WTC11 (cell line): ENCODE measurements at regions not wholly inside any gene's neighbourhood (a gene's known extent, or its start where the extent isn't known, plus 50 kb on each side); places are given as distances from the start of the nearest gene placed in this dataset.

Source experiments
- ATAC-seq: fragments of 200-7000 bp; cut with Tn5 transposase; 2 replicates; pipeline ENCODE4 v1.10.0; 2021; ENCODE audit warnings: mild to moderate bottlenecking, moderate library complexity
- CTCF ChIA-PET: fragments of 300-600 bp; sonication (Branson Sonifier 250); formaldehyde crosslinking; loops from one replicate; lab custom pipeline; 2021; ENCODE audit warnings: antibody characterized with exemption; lab: Charles Lee
- POLR2A ChIA-PET: fragments of 350-600 bp; sonication (Branson Sonifier 250); formaldehyde crosslinking; loops from one replicate; lab custom pipeline; 2021; ENCODE audit warnings: antibody characterized with exemption; lab: Charles Lee
- DNase-seq: peaks from one replicate; pipeline ENCODE4 v3.0.0; 2021; ENCODE audit warnings: low spot score
- H3K27ac Mint-ChIP-seq: 2 replicates; pipeline ENCODE4 v1.8.0; 2021; ENCODE audit warnings: mixed read lengths
- H3K27me3 Mint-ChIP-seq: 2 replicates; pipeline ENCODE4 v1.8.0; 2021; ENCODE audit warnings: low read depth, mild to moderate bottlenecking, moderate library complexity, mixed read lengths
- H3K36me3 Mint-ChIP-seq: 2 replicates; pipeline ENCODE4 v1.8.0; 2021; ENCODE audit warnings: mixed read lengths
- H3K4me1 Mint-ChIP-seq: 2 replicates; pipeline ENCODE4 v1.8.0; 2022; ENCODE audit warnings: mixed read lengths
- H3K4me3 Mint-ChIP-seq: 2 replicates; pipeline ENCODE4 v1.8.0; 2021; ENCODE audit warnings: mild to moderate bottlenecking, moderate library complexity, mixed read lengths
- H3K9me3 Mint-ChIP-seq: 2 replicates; pipeline ENCODE4 v1.8.0; 2021; ENCODE audit warnings: mixed read lengths
- ATF2 ChIP-seq: sonication (generic); formaldehyde crosslinking; IDR thresholded peaks from 2 replicates; pipeline ENCODE4 v1.8.1; 2022; ENCODE audit warnings: low read depth, missing genetic modification reagents, borderline replicate concordance
- CBFB ChIP-seq: sonication (generic); formaldehyde crosslinking; IDR thresholded peaks from 2 replicates; pipeline ENCODE4 v1.8.1; 2022; ENCODE audit warnings: mild to moderate bottlenecking, low read depth, missing genetic modification reagents
- E2F1 ChIP-seq: sonication (generic); formaldehyde crosslinking; IDR thresholded peaks from 2 replicates; pipeline ENCODE4 v1.8.0; 2022; ENCODE audit warnings: mild to moderate bottlenecking, missing genetic modification reagents
- HMGA2 ChIP-seq: fragments of 250-450 bp; sonication (Bioruptor Pico); IDR thresholded peaks from 2 replicates; pipeline ENCODE4 v1.4.0; 2021; ENCODE audit warnings: mild to moderate bottlenecking, moderate library complexity
- MXD4 ChIP-seq: fragments of 250-450 bp; sonication (Bioruptor Pico); IDR thresholded peaks from 2 replicates; pipeline ENCODE4 v1.8.0; 2021; ENCODE audit warnings: mild to moderate bottlenecking, moderate library complexity, borderline replicate concordance
- TCF7 ChIP-seq: sonication (generic); formaldehyde crosslinking; IDR thresholded peaks from 2 replicates; pipeline ENCODE4 v1.8.0; 2022; ENCODE audit warnings: mild to moderate bottlenecking, low read depth, missing genetic modification reagents, moderate library complexity
- TEAD1 ChIP-seq: sonication (generic); formaldehyde crosslinking; IDR thresholded peaks from 2 replicates; pipeline ENCODE4 v1.8.0; 2022; ENCODE audit warnings: mild to moderate bottlenecking, missing genetic modification reagents
- TP53 ChIP-seq: sonication (generic); formaldehyde crosslinking; IDR thresholded peaks from 2 replicates; pipeline ENCODE4 v1.8.1; 2023; ENCODE audit warnings: mild to moderate bottlenecking, missing genetic modification reagents
- USF1 ChIP-seq: sonication (generic); formaldehyde crosslinking; IDR thresholded peaks from 2 replicates; pipeline ENCODE4 v1.8.0; 2022; ENCODE audit warnings: mild to moderate bottlenecking, missing genetic modification reagents
- USF2 ChIP-seq: sonication (generic); formaldehyde crosslinking; IDR thresholded peaks from 2 replicates; pipeline ENCODE4 v1.8.1; 2023; ENCODE audit warnings: mild to moderate bottlenecking, missing genetic modification reagents, moderate library complexity
- ZBTB21 ChIP-seq: sonication (generic); formaldehyde crosslinking; IDR thresholded peaks from 2 replicates; pipeline ENCODE4 v1.8.1; 2023; ENCODE audit warnings: mild to moderate bottlenecking, missing genetic modification reagents, borderline replicate concordance
- ZNF317 ChIP-seq: sonication (generic); formaldehyde crosslinking; IDR thresholded peaks from 2 replicates; pipeline ENCODE4 v1.8.1; 2023; ENCODE audit warnings: low read depth, mild to moderate bottlenecking, moderate library complexity, missing genetic modification reagents, borderline replicate concordance
- ZNF416 ChIP-seq: fragments of 250-450 bp; sonication (Bioruptor Pico); IDR thresholded peaks from 2 replicates; pipeline ENCODE4 v1.9.0; 2021; ENCODE audit warnings: mild to moderate bottlenecking, inconsistent platforms
- TF ChIP-seq, protein P1 (sequence below): sonication (generic); formaldehyde crosslinking; IDR thresholded peaks from 2 replicates; pipeline ENCODE4 v1.8.1; 2023; ENCODE audit warnings: mild to moderate bottlenecking, missing genetic modification reagents, borderline replicate concordance
- TF ChIP-seq, protein P2 (sequence below): fragments of 250-450 bp; sonication (Bioruptor Pico); conservative IDR thresholded peaks from 2 replicates; pipeline ENCODE4 v1.9.0; 2021; ENCODE audit warnings: mild to moderate bottlenecking

- Mint-ChIP-seq H3K27ac (no peak overlapping the region), H3K4me3 (no peak overlapping the region), H3K4me1 (peaks cover 2% of the 10 kb centered on the region), H3K27me3 (no peaks in the 10 kb centered on the region; the same call in none of the 2 replicates), H3K36me3 (peaks cover 6% of the 10 kb centered on the region), H3K9me3 (peaks cover 9% of the 10 kb centered on the region)
- POLR2A ChIA-PET = no interaction called here
- ATAC-seq (no peak), DNase-seq (no peak)
- CTCF ChIA-PET = no interaction called here
- TF ChIP-seq, protein P1, sequence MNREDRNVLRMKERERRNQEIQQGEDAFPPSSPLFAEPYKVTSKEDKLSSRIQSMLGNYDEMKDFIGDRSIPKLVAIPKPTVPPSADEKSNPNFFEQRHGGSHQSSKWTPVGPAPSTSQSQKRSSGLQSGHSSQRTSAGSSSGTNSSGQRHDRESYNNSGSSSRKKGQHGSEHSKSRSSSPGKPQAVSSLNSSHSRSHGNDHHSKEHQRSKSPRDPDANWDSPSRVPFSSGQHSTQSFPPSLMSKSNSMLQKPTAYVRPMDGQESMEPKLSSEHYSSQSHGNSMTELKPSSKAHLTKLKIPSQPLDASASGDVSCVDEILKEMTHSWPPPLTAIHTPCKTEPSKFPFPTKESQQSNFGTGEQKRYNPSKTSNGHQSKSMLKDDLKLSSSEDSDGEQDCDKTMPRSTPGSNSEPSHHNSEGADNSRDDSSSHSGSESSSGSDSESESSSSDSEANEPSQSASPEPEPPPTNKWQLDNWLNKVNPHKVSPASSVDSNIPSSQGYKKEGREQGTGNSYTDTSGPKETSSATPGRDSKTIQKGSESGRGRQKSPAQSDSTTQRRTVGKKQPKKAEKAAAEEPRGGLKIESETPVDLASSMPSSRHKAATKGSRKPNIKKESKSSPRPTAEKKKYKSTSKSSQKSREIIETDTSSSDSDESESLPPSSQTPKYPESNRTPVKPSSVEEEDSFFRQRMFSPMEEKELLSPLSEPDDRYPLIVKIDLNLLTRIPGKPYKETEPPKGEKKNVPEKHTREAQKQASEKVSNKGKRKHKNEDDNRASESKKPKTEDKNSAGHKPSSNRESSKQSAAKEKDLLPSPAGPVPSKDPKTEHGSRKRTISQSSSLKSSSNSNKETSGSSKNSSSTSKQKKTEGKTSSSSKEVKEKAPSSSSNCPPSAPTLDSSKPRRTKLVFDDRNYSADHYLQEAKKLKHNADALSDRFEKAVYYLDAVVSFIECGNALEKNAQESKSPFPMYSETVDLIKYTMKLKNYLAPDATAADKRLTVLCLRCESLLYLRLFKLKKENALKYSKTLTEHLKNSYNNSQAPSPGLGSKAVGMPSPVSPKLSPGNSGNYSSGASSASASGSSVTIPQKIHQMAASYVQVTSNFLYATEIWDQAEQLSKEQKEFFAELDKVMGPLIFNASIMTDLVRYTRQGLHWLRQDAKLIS (CRISPR knock-in tag) = no peak
- TF ChIP-seq E2F1 (CRISPR knock-in tag) = no peak
- TF ChIP-seq, protein P2, sequence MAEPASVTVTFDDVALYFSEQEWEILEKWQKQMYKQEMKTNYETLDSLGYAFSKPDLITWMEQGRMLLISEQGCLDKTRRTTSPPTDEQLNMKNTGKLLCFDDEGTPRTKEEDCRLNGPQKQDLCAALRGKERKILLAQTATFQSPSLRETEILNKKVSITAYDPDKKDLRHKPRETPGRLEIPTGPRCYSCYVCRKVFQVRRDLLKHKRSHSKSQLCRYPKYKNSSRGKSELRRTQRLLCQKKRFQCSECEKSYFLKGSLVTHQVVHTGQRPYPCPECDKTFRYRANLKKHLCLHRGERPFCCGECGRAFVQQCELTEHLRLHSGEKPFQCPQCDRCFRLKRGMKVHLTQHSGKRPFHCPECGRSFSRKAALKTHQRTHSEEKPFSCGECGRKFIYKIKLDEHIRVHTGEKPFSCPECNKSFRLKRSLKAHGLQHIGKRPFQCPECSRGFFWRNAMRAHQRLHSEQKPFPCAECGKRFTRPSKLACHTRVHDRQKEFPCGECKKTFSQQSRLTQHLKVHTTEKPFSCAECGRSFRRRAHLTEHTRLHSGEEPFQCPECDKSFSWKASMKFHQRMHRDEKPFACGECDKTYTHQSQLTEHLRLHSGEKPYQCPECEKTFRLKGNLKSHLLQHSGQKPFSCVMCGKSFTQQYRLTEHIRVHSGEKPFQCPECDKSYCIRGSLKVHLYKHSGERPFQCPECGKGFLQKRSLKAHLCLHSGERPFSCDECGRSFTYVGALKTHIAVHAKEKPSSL (CRISPR knock-in tag) = no peak
- TF ChIP-seq USF2 (CRISPR knock-in tag) = no peak
- TF ChIP-seq USF1 (CRISPR knock-in tag) = no peak
- TF ChIP-seq ZNF317 (CRISPR knock-in tag) = no peak
- no peak for TF ChIP-seq MXD4 (CRISPR knock-in tag)
- no peak for TF ChIP-seq ZNF416 (CRISPR knock-in tag)
- TF ChIP-seq ATF2 (CRISPR knock-in tag) = no peak
- no peak for TF ChIP-seq TCF7 (CRISPR knock-in tag)
- no peak for TF ChIP-seq TEAD1
- TF ChIP-seq HMGA2 (CRISPR knock-in tag) = no peak
- TF ChIP-seq TP53 (CRISPR knock-in tag) = no peak
- TF ChIP-seq ZBTB21 (CRISPR knock-in tag) = no peak
- TF ChIP-seq CBFB (CRISPR knock-in tag) = no peak
Observed at GRCh38 chr4:16387448-16387847, 161.2 kb upstream of the TAPT1 start.
